Calu3 (cell line): ENCODE measurements at regions not wholly inside any gene's neighbourhood (a gene's known extent, or its start where the extent isn't known, plus 50 kb on each side); places are given as distances from the start of the nearest gene placed in this dataset.
"Not testable (repeated sequence)": the region's sequence is repeated elsewhere in the genome, so short reads cannot be mapped to it uniquely, and the experiment has no call there.

ENCODE experiments used
- BruUV-seq: library from RNA; stranded (reverse); fragments of 400-500 nt; replicated peaks from 2 replicates; lab custom pipeline; 2021; lab: Mats Ljungman, UMichigan
- CTCF ChIA-PET: fragments of 300-600 bp; sonication (Branson Sonifier 250); formaldehyde crosslinking; loops from one replicate; lab custom pipeline; 2022; ENCODE audit warnings: antibody characterized with exemption; lab: Charles Lee
- DNase-seq: peaks from one replicate; pipeline ENCODE4 v3.0.0; 2022
- H3K27ac Mint-ChIP-seq: one replicate; pipeline ENCODE4 v1.8.0; 2022; ENCODE audit warnings: mixed read lengths; ENCODE audit not compliant: unreplicated experiment
- H3K27me3 Mint-ChIP-seq: one replicate; pipeline ENCODE4 v1.8.0; 2022; ENCODE audit warnings: mixed read lengths; ENCODE audit not compliant: unreplicated experiment
- H3K36me3 Mint-ChIP-seq: one replicate; pipeline ENCODE4 v1.8.0; 2022; ENCODE audit warnings: mild to moderate bottlenecking, moderate library complexity, mixed read lengths; ENCODE audit not compliant: insufficient read depth, unreplicated experiment
- H3K4me1 Mint-ChIP-seq: one replicate; pipeline ENCODE4 v1.8.0; 2022; ENCODE audit warnings: mild to moderate bottlenecking, low read depth, mixed read lengths; ENCODE audit not compliant: unreplicated experiment
- H3K4me3 Mint-ChIP-seq: one replicate; pipeline ENCODE4 v1.8.0; 2022; ENCODE audit warnings: mild to moderate bottlenecking, low read depth, moderate library complexity, mixed read lengths; ENCODE audit not compliant: unreplicated experiment
- H3K9me3 Mint-ChIP-seq: one replicate; pipeline ENCODE4 v1.8.0; 2022; ENCODE audit warnings: low read depth, mixed read lengths; ENCODE audit not compliant: unreplicated experiment
- CTCF ChIP-seq: fragments of 200-600 bp; IDR thresholded peaks from one replicate; pipeline ENCODE4 v1.8.0; 2022; ENCODE audit warnings: antibody characterized with exemption; ENCODE audit not compliant: unreplicated experiment
- intact Hi-C: fragments of 100-400 bp; cut with micrococcal nuclease; formaldehyde crosslinking; loops from one replicate; pipeline ENCODE4 v1.10.0; 2022; ENCODE audit not compliant: unreplicated experiment

GRCh38 chr12:131221957-131222328 is 268.2 kb downstream of the ADGRD1 start:
- H3K4me3 Mint-ChIP-seq: peak overlapping the region; percentile 20
- H3K36me3 Mint-ChIP-seq: peaks cover 10% of the 10 kb centered on the region
- CTCF ChIA-PET: no interaction called here
- intact Hi-C loops: no loop called here
- TF ChIP-seq CTCF: no peak
- peaks cover 20% of the 10 kb centered on the region for H3K4me1 Mint-ChIP-seq
- no peak overlapping the region for H3K27ac Mint-ChIP-seq
- BruUV-seq: no TSS peak
- DNase-seq: no peak
- no peaks in the 10 kb centered on the region for H3K9me3 Mint-ChIP-seq
- H3K27me3 Mint-ChIP-seq: peaks cover 13% of the 10 kb centered on the region

- BruUV-seq: no TSS peak
- Mint-ChIP-seq H3K9me3 (no peaks in the 10 kb centered on the region), H3K4me3 (peak overlapping the region; percentile 20), H3K36me3 (peaks cover 10% of the 10 kb centered on the region), H3K27ac (no peak overlapping the region), H3K27me3 (peaks cover 13% of the 10 kb centered on the region), H3K4me1 (peaks cover 20% of the 10 kb centered on the region)
- TF ChIP-seq CTCF: no peak
- CTCF ChIA-PET: no interaction called here
- no peak for DNase-seq
- intact Hi-C loops: no loop called here
These were observed 268.8 kb downstream of the ADGRD1 start for GRCh38 chr12:131222329-131223139.

GRCh38 chr12:131223171-131223761 is 269.6 kb downstream of the ADGRD1 start:
- Mint-ChIP-seq H3K36me3 (peaks cover 7% of the 10 kb centered on the region), H3K4me3 (no peak overlapping the region), H3K27ac (no peak overlapping the region), H3K4me1 (peaks cover 17% of the 10 kb centered on the region), H3K9me3 (no peaks in the 10 kb centered on the region), H3K27me3 (peaks cover 13% of the 10 kb centered on the region)
- CTCF ChIA-PET: no interaction called here
- no peak for TF ChIP-seq CTCF
- DNase-seq: no peak
- intact Hi-C loops: no loop called here
- no TSS peak for BruUV-seq

GRCh38 chr12:131223791-131224225 is 270.1 kb downstream of the ADGRD1 start:
- Mint-ChIP-seq H3K27me3 (peaks cover 13% of the 10 kb centered on the region), H3K4me3 (no peak overlapping the region), H3K36me3 (peaks cover 5% of the 10 kb centered on the region), H3K9me3 (no peaks in the 10 kb centered on the region), H3K27ac (no peak overlapping the region), H3K4me1 (peaks cover 12% of the 10 kb centered on the region)
- intact Hi-C loops: no loop called here
- DNase-seq: no peak
- no peak for TF ChIP-seq CTCF
- BruUV-seq: no TSS peak
- CTCF ChIA-PET: no interaction called here

GRCh38 chr12:131224226-131225065 is 270.7 kb downstream of the ADGRD1 start:
- intact Hi-C loops, CTCF ChIA-PET, H3K4me1 Mint-ChIP-seq, H3K36me3 Mint-ChIP-seq, BruUV-seq, H3K4me3 Mint-ChIP-seq, H3K27ac Mint-ChIP-seq, H3K9me3 Mint-ChIP-seq: not testable (repeated sequence)
- peaks cover 15% of the 10 kb centered on the region for H3K27me3 Mint-ChIP-seq
- peak; percentile 36 for DNase-seq

GRCh38 chr12:131225066-131225380 is 271.3 kb downstream of the ADGRD1 start:
- peaks cover 12% of the 10 kb centered on the region for H3K4me1 Mint-ChIP-seq
- H3K36me3 Mint-ChIP-seq, H3K4me3 Mint-ChIP-seq, BruUV-seq, DNase-seq, H3K9me3 Mint-ChIP-seq, intact Hi-C loops, CTCF ChIA-PET, H3K27ac Mint-ChIP-seq: not testable (repeated sequence)
- H3K27me3 Mint-ChIP-seq: peaks cover 20% of the 10 kb centered on the region
